MM.1S (cell line): ENCODE measurements at regions not wholly inside any gene's neighbourhood (a gene's known extent, or its start where the extent isn't known, plus 50 kb on each side); places are given as distances from the start of the nearest gene placed in this dataset.
A peak's percentile ranks its signal among the peaks of the same experiment; 100 is the strongest.

Experiments used
- DNase-seq: peaks from one replicate; pipeline ENCODE4 v3.0.0-alpha.2; 2015
- H2AFZ ChIP-seq: fragments of 300-600 bp; sonication (generic); 2 replicates; pipeline ENCODE4 v1.6.0; 2016; ENCODE audit warnings: antibody characterized with exemption, low read length
- H3F3A ChIP-seq: fragments of 300-600 bp; sonication (generic); 2 replicates; pipeline ENCODE4 v1.6.1; 2016; ENCODE audit warnings: mild to moderate bottlenecking, antibody characterized with exemption, low read length, moderate library complexity, mixed read lengths; ENCODE audit not compliant: insufficient read depth
- H3K27ac ChIP-seq: fragments of 300-600 bp; sonication (generic); 2 replicates; pipeline ENCODE4 v1.5.1; 2016; ENCODE audit warnings: mild to moderate bottlenecking, low read length
- H3K27me3 ChIP-seq: fragments of 300-600 bp; sonication (generic); replicated peaks from 2 replicates; pipeline ENCODE4 v1.6.0; 2016; ENCODE audit warnings: low read length; ENCODE audit not compliant: insufficient read depth
- H3K36me3 ChIP-seq: fragments of 300-600 bp; sonication (generic); replicated peaks from 2 replicates; pipeline ENCODE4 v1.6.1; 2016; ENCODE audit warnings: mild to moderate bottlenecking, low read length, mixed read lengths; ENCODE audit not compliant: insufficient read depth
- H3K4me1 ChIP-seq: fragments of 300-600 bp; sonication (generic); 2 replicates; pipeline ENCODE4 v1.6.1; 2016; ENCODE audit warnings: low read length, mixed read lengths
- H3K4me2 ChIP-seq: fragments of 300-600 bp; sonication (generic); 2 replicates; pipeline ENCODE4 v1.6.0; 2016; ENCODE audit warnings: low read depth, low read length
- H3K4me3 ChIP-seq: fragments of 300-600 bp; sonication (generic); 2 replicates; pipeline ENCODE4 v1.5.1; 2016; ENCODE audit warnings: low read length, mixed read lengths
- H3K79me2 ChIP-seq: fragments of 300-600 bp; sonication (generic); 2 replicates; pipeline ENCODE4 v1.6.1; 2016; ENCODE audit warnings: mixed run types, low read length, mixed read lengths
- H3K9ac ChIP-seq: fragments of 300-600 bp; sonication (generic); 2 replicates; pipeline ENCODE4 v1.6.1; 2016; ENCODE audit warnings: low read length, mixed read lengths
- H3K9me2 ChIP-seq: fragments of 300-600 bp; sonication (generic); replicated peaks from 2 replicates; pipeline ENCODE4 v1.6.1; 2016; ENCODE audit warnings: mild to moderate bottlenecking, low read length, mixed read lengths; ENCODE audit not compliant: insufficient read depth
- H3K9me3 ChIP-seq: fragments of 300-600 bp; sonication (generic); replicated peaks from 2 replicates; pipeline ENCODE4 v1.6.1; 2016; ENCODE audit warnings: mild to moderate bottlenecking, low read length, mixed read lengths; ENCODE audit not compliant: insufficient read depth
- H4K20me1 ChIP-seq: fragments of 300-600 bp; sonication (generic); 2 replicates; pipeline ENCODE4 v1.6.1; 2016; ENCODE audit warnings: mild to moderate bottlenecking, low read length, moderate library complexity, mixed read lengths; ENCODE audit not compliant: insufficient read depth
- CTCF ChIP-seq: fragments of 300-600 bp; sonication (generic); IDR thresholded peaks from 2 replicates; pipeline ENCODE4 v1.5.1; 2016; ENCODE audit warnings: antibody characterized with exemption, low read length, mixed read lengths
- EZH2 ChIP-seq: fragments of 300-600 bp; sonication (generic); optimal IDR thresholded peaks from 2 replicates; pipeline ENCODE3; 2017; ENCODE audit warnings: low read depth, mild to moderate bottlenecking, antibody characterized with exemption, low read length, mixed read lengths
- EZH2phosphoT487 ChIP-seq: fragments of 300-600 bp; sonication (generic); IDR thresholded peaks from 2 replicates; pipeline ENCODE4 v1.6.1; 2018; ENCODE audit warnings: antibody characterized with exemption, low read length

- no peaks in the 10 kb centered on the region for H3K9me3 ChIP-seq
- TF ChIP-seq CTCF = peak; percentile 44
- TF ChIP-seq EZH2 = no peak
- no peak for TF ChIP-seq EZH2phosphoT487
- no peak overlapping the region for H3K4me3 ChIP-seq
Observed at GRCh38 chr10:2927958-2928840, 139.1 kb upstream of the PFKP start.

DNA sequence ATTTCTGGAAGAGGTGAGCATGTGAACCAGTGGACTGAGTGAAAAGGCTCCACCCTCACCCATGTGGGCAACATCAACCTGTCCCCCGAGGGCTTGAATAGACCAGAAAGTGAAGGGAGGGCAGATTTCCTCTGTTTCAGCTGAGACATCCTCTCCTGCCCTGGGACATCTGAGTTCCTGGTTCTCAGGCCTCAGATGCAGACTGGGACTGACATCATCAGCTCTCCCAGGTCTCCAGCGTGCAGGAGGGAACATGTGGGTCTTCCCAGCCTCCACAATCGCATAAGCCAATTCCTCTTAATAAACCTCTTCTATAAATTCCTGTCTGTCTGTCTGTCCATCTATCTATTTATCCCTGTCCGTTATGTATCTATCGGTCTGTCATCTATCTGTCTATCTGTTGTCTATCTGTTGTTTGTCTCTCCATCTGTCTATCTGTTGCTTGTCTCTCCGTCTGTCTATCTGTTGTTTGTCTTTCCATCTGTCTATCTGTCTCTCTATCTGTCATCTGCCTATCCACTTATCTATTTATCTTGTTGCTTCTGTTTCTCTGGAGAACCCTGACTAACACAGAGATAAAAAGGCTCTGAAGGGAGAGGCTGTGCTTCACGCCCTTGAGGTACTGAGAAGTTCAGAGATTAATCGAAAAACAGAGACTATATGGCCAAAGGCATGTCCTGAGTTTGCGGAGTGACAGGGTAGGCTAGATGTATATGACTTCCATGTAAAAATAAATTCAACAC is 140.3 kb upstream of the PFKP start:
- H3F3A ChIP-seq = no peaks in the 10 kb centered on the region
- no peak overlapping the region for H3K9ac ChIP-seq
- H3K4me3 ChIP-seq = no peak overlapping the region
- TF ChIP-seq CTCF = no peak
- TF ChIP-seq EZH2 = no peak
- TF ChIP-seq EZH2phosphoT487 = no peak
- no peaks in the 10 kb centered on the region for H4K20me1 ChIP-seq
- no peak overlapping the region for H3K4me2 ChIP-seq
- no peak for DNase-seq
- H3K9me2 ChIP-seq = no peaks in the 10 kb centered on the region
- H3K79me2 ChIP-seq = no peaks in the 10 kb centered on the region
- no peaks in the 10 kb centered on the region for H3K27me3 ChIP-seq
- no peaks in the 10 kb centered on the region for H3K4me1 ChIP-seq
- no peak overlapping the region for H3K27ac ChIP-seq
- no peaks in the 10 kb centered on the region for H3K36me3 ChIP-seq
- no peaks in the 10 kb centered on the region for H3K9me3 ChIP-seq
- no peak overlapping the region for H2AFZ ChIP-seq

More at GRCh38 chr10:2927958-2928840, 139.1 kb upstream of the PFKP start:
- H3K27me3 ChIP-seq = no peaks in the 10 kb centered on the region
- H3K4me1 ChIP-seq = no peaks in the 10 kb centered on the region
- H3K9me2 ChIP-seq = no peaks in the 10 kb centered on the region
- no peaks in the 10 kb centered on the region for H3F3A ChIP-seq
- H3K27ac ChIP-seq = no peak overlapping the region
- peak; percentile 42 for DNase-seq
- H3K36me3 ChIP-seq = no peaks in the 10 kb centered on the region
- H4K20me1 ChIP-seq = no peaks in the 10 kb centered on the region
- no peak overlapping the region for H2AFZ ChIP-seq
- no peak overlapping the region for H3K9ac ChIP-seq
- no peaks in the 10 kb centered on the region for H3K79me2 ChIP-seq
- H3K4me2 ChIP-seq = no peak overlapping the region

DNA sequence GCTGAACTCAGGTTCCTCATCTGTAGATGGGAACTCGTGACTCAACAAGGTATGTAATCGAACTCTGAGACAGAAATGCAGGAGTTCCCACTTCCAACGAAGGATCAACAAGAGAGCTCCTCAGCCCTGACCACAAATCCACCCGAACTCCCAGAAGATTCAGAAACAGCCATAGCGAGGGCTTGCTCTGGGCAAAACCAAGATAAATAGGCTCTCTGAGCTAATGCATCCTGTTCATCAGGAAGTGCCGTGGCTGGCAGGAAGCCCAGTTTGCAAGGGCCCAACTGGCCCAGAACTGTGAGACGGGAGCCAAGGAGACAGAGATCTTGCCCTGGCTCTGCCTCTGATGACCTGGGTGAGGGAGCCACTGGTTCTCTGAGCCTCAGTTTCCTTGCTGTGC is 141.7 kb upstream of the PFKP start:
- Histone ChIP-seq H3K4me2 (no peak overlapping the region), H3K36me3 (no peaks in the 10 kb centered on the region), H4K20me1 (no peaks in the 10 kb centered on the region), H2AFZ (no peak overlapping the region), H3K9me3 (no peaks in the 10 kb centered on the region), H3K4me3 (no peak overlapping the region), H3K9ac (no peak overlapping the region), H3K4me1 (no peaks in the 10 kb centered on the region), H3K79me2 (no peaks in the 10 kb centered on the region), H3K27me3 (no peaks in the 10 kb centered on the region), H3K27ac (no peak overlapping the region), H3F3A (no peaks in the 10 kb centered on the region), H3K9me2 (no peaks in the 10 kb centered on the region)
- TF ChIP-seq EZH2phosphoT487 (no peak), EZH2 (no peak), CTCF (no peak)
- no peak for DNase-seq
